OCI-LY7 (cell line): ENCODE measurements at regions not wholly inside any gene's neighbourhood (a gene's known extent, or its start where the extent isn't known, plus 50 kb on each side); places are given as distances from the start of the nearest gene placed in this dataset.

Source experiments
- BruUV-seq: library from RNA; stranded (reverse); fragments of 400-500 nt; replicated peaks from 2 replicates; lab custom pipeline; 2021; lab: Mats Ljungman, UMichigan
- CTCF ChIA-PET: fragments of 300-600 bp; sonication (Branson Sonifier 250); formaldehyde crosslinking; loops from one replicate; lab custom pipeline; 2022; ENCODE audit warnings: antibody characterized with exemption; ENCODE audit not compliant: unreplicated experiment; lab: Charles Lee
- POLR2A ChIA-PET: fragments of 300-600 bp; sonication (Branson Sonifier 250); formaldehyde crosslinking; loops from one replicate; lab custom pipeline; 2022; ENCODE audit warnings: antibody characterized with exemption; lab: Charles Lee
- DNase-seq: peaks from one replicate; pipeline ENCODE4 v3.0.0-alpha.2; 2015; ENCODE audit warnings: low spot score
- H2AFZ ChIP-seq: fragments of 200-600 bp; sonication (generic), shearing (Covaris generic); 2 replicates; pipeline ENCODE4 v1.6.1; 2014; ENCODE audit warnings: mild to moderate bottlenecking, antibody characterized with exemption, low read length, moderate library complexity
- H3K27ac ChIP-seq: fragments of 200-600 bp; sonication (generic); 2 replicates; pipeline ENCODE4 v1.5.1; 2014; ENCODE audit warnings: mixed run types, low read depth, mild to moderate bottlenecking, moderate library complexity, low read length, inconsistent platforms; ENCODE audit not compliant: poor library complexity, severe bottlenecking
- H3K36me3 ChIP-seq: fragments of 200-600 bp; sonication (generic); 2 replicates; pipeline ENCODE4 v1.6.1; 2014; ENCODE audit warnings: mild to moderate bottlenecking, antibody characterized with exemption, low read length, moderate library complexity, mixed read lengths; ENCODE audit not compliant: insufficient read depth
- H3K4me1 ChIP-seq: fragments of 200-600 bp; sonication (generic); 2 replicates; pipeline ENCODE4 v1.5.1; 2014; ENCODE audit warnings: mild to moderate bottlenecking, low read length; ENCODE audit not compliant: insufficient read depth, poor library complexity, severe bottlenecking
- H3K4me2 ChIP-seq: fragments of 200-600 bp; sonication (generic); 2 replicates; pipeline ENCODE4 v1.6.1; 2014; ENCODE audit warnings: mild to moderate bottlenecking, low read length
- H3K4me3 ChIP-seq: fragments of 200-600 bp; sonication (generic); 2 replicates; pipeline ENCODE4 v1.5.1; 2014; ENCODE audit warnings: mild to moderate bottlenecking, low read depth, low read length; ENCODE audit not compliant: poor library complexity, severe bottlenecking
- H3K79me2 ChIP-seq: fragments of 200-600 bp; sonication (generic); 2 replicates; pipeline ENCODE4 v1.6.1; 2016; ENCODE audit warnings: low read depth, mild to moderate bottlenecking, low read length, moderate library complexity, mixed read lengths; ENCODE audit not compliant: insufficient read depth
- H3K9me2 ChIP-seq: fragments of 200-600 bp; sonication (generic); 2 replicates; pipeline ENCODE4 v1.6.1; 2016; ENCODE audit warnings: mild to moderate bottlenecking, low read length, mixed read lengths; ENCODE audit not compliant: insufficient read depth
- H3K9me3 ChIP-seq: fragments of 200-600 bp; sonication (generic); 2 replicates; pipeline ENCODE4 v1.6.1; 2014; ENCODE audit warnings: mild to moderate bottlenecking, mixed run types, low read length, mixed read lengths
- H4K20me1 ChIP-seq: fragments of 200-600 bp; sonication (generic); 2 replicates; pipeline ENCODE4 v1.6.1; 2014; ENCODE audit warnings: mild to moderate bottlenecking, antibody characterized with exemption, low read length, moderate library complexity, mixed read lengths; ENCODE audit not compliant: insufficient read depth
- EZH2phosphoT487 ChIP-seq: fragments of 200-600 bp; sonication (generic); IDR thresholded peaks from 2 replicates; pipeline ENCODE4 v1.6.1; 2018; ENCODE audit warnings: low read depth, borderline replicate concordance, mild to moderate bottlenecking, mixed run types, antibody characterized with exemption, low read length, moderate library complexity, mixed read lengths
- intact Hi-C: fragments of 100-400 bp; cut with micrococcal nuclease; formaldehyde crosslinking; loops from one replicate; pipeline ENCODE4 v1.10.0; 2022; ENCODE audit not compliant: unreplicated experiment
- TF ChIP-seq, protein P1 (sequence below): fragments of 200-600 bp; sonication (generic); conservative IDR thresholded peaks from 2 replicates; pipeline ENCODE4 v1.5.1; 2014; ENCODE audit warnings: mild to moderate bottlenecking, antibody characterized with exemption, low read length, moderate library complexity, mixed read lengths

DNA sequence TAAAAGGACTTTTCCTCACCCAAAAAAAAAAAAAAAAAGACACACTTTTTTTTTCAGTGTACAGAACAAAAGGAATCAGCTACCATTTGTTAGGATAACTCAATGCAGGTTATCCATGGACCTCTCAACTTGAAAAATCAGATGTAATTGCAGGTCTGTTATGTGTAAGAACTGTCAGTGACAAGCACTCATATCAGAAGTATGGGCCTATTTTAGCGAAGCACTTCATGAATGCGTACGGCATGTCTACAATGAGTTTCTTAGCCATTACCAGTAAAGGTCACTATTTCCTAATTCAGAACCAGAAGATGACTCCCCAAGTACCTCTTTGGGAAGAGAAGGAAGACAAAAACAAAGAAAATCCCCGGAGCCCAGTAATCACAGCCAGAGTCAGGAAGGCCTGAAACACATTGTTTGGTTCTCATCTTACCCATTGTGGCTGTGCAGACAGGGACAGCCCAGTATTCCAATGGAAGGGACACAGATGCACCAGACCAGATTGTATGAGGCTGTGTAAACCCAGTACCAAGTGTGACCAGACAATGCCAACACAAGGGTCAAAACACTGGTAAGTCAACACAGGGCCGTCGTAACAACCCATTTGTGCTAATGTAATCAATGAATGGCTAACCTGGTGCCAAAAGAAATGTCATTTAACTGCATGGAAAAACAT is 188.0 kb downstream of the PMP22 start:
- Histone ChIP-seq H2AFZ (no peak overlapping the region), H3K79me2 (no peaks in the 10 kb centered on the region), H3K4me3 (no peak overlapping the region), H3K4me2 (no peak overlapping the region), H3K36me3 (no peaks in the 10 kb centered on the region), H3K9me3 (no peaks in the 10 kb centered on the region), H3K27ac (no peak overlapping the region), H3K4me1 (no peaks in the 10 kb centered on the region), H3K9me2 (no peaks in the 10 kb centered on the region), H4K20me1 (no peaks in the 10 kb centered on the region)
- ChIA-PET POLR2A (interaction anchor here (0.7 kb wide), 1 partner anchor 128 kb away, joined by 5 read pairs; no protein-coding TSS in a partner anchor), CTCF (no interaction called here)
- no peak for DNase-seq
- BruUV-seq, result no TSS peak
- intact Hi-C loops, result no loop called here
- TF ChIP-seq, protein P1, sequence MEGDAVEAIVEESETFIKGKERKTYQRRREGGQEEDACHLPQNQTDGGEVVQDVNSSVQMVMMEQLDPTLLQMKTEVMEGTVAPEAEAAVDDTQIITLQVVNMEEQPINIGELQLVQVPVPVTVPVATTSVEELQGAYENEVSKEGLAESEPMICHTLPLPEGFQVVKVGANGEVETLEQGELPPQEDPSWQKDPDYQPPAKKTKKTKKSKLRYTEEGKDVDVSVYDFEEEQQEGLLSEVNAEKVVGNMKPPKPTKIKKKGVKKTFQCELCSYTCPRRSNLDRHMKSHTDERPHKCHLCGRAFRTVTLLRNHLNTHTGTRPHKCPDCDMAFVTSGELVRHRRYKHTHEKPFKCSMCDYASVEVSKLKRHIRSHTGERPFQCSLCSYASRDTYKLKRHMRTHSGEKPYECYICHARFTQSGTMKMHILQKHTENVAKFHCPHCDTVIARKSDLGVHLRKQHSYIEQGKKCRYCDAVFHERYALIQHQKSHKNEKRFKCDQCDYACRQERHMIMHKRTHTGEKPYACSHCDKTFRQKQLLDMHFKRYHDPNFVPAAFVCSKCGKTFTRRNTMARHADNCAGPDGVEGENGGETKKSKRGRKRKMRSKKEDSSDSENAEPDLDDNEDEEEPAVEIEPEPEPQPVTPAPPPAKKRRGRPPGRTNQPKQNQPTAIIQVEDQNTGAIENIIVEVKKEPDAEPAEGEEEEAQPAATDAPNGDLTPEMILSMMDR, result no peak
- no peak for TF ChIP-seq EZH2phosphoT487

DNA sequence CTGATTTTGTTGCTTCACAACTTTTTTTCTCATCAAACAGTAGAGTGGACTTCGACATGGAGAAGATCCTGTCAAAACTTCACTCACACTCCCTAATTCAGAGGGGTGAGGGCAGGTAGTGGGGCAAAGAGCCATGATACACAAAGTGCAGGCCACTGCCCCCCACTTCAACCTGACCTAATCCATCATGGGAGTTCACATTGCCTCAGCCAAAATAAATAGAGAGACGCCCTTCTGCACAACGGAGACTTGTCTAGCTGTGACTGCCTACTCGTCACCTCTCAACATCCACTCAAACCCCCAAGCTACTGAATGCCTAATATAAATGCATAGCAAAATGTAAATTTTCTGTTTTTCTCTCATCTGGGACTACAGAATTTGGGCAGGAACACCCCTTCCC is 213.2 kb downstream of the PMP22 start:
- H3K9me3 ChIP-seq, result no peaks in the 10 kb centered on the region
- H3K27ac ChIP-seq, result no peak overlapping the region
- DNase-seq, result no peak
- H4K20me1 ChIP-seq, result no peaks in the 10 kb centered on the region
- 0 out of 2 replicates have a peak, but pooled peaks cover 3% of the 10 kb centered on the region for H3K9me2 ChIP-seq
- no peak overlapping the region for H3K4me3 ChIP-seq
- ChIA-PET POLR2A (no interaction called here), CTCF (no interaction called here)
- no peak for TF ChIP-seq EZH2phosphoT487
- TF ChIP-seq, protein P1, result no peak
- no peak overlapping the region for H2AFZ ChIP-seq
- no peaks in the 10 kb centered on the region for H3K4me1 ChIP-seq
- intact Hi-C loops, result no loop called here
- H3K36me3 ChIP-seq, result no peaks in the 10 kb centered on the region
- BruUV-seq, result no TSS peak
- H3K79me2 ChIP-seq, result no peaks in the 10 kb centered on the region
- H3K4me2 ChIP-seq, result no peak overlapping the region

DNA sequence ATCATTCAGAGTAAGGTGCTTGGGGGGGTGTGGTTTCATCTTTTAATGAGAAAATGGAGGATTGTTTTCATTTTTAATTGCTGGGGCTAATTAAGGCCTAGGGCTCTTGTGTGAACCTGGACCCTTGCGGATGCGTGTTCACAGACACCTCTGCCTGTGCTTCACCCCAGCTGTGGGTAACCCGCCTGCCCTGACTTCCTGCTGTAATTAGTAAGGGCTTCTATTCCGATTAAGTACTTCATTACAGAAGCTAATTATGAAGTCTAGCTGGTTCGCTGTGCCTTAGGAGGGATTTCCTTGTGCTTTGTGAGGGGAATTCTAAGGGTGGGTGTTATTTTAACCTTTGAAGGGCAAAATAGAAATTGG is 215.3 kb downstream of the PMP22 start:
- H3K36me3 ChIP-seq, result no peaks in the 10 kb centered on the region

More for the DNA sequence above, 215.3 kb downstream of the PMP22 start:
- Histone ChIP-seq H3K4me3 (no peak overlapping the region), H3K9me2 (0 out of 2 replicates have a peak, but pooled peaks cover 3% of the 10 kb centered on the region), H4K20me1 (no peaks in the 10 kb centered on the region), H2AFZ (no peak overlapping the region), H3K4me1 (no peaks in the 10 kb centered on the region), H3K4me2 (no peak overlapping the region), H3K79me2 (no peaks in the 10 kb centered on the region), H3K27ac (no peak overlapping the region), H3K9me3 (no peaks in the 10 kb centered on the region)
- DNase-seq, result no peak
- intact Hi-C loops, result loop anchor here (10.0 kb wide), 1 partner anchor 55 kb away; no protein-coding TSS in a partner anchor
- BruUV-seq, result no TSS peak
- CTCF ChIA-PET, result no interaction called here
- POLR2A ChIA-PET, result interaction anchor here (0.6 kb wide), 1 partner anchor 668 kb away, joined by 3 read pairs; no protein-coding TSS in a partner anchor
- TF ChIP-seq, protein P1, result no peak
- no peak for TF ChIP-seq EZH2phosphoT487
